ENCODE measurements at regions not wholly inside any gene's neighbourhood (a gene's known extent, or its start where the extent isn't known, plus 50 kb on each side); places are given as distances from the start of the nearest gene placed in this dataset.
"Not testable (repeated sequence)": the region's sequence is repeated elsewhere in the genome, so short reads cannot be mapped to it uniquely, and the experiment has no call there.

DNA sequence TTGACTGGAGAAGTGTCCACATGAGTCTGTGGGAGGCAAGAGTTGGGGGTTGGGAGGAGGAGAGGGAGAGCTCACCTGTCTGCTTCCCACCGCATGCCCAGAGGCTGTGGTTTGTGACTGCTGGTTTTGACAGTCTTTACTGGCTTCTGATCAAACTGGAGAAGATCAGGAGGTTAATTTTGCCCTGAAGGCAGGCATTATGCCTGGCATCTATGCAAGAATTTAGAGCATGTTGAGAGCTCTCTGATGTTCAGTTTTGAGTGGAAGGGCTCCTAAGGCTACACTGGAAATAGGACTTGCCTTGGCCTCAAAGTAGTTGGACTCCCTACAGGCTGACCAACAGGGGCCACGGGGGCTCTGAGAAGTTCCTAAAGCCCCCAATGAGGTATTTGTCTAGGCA, 101.6 kb downstream of the TLR5 start:
- Histone ChIP-seq H3K9me3 (ENCODE audit: insufficient read depth, low read depth, low read length) (no peaks in the 10 kb centered on the region; the same call in 1 of the 2 replicates), H3K27me3 (ENCODE audit: insufficient read depth, low read length, poor library complexity, severe bottlenecking) (no peaks in the 10 kb centered on the region), H3K9ac (ENCODE audit: low read depth, low read length, poor library complexity, severe bottlenecking) (no peak overlapping the region), H4K20me1 (ENCODE audit: insufficient read depth, low read length, poor library complexity, severe bottlenecking) (no peaks in the 10 kb centered on the region), H3K36me3 (ENCODE audit: insufficient read depth, low read length) (no peaks in the 10 kb centered on the region), H3K4me1 (ENCODE audit: insufficient read depth, low read length, poor library complexity, severe bottlenecking) (no peaks in the 10 kb centered on the region), H3K9me2 (replicated peaks; ENCODE audit: low read depth, low read length) (no peaks in the 10 kb centered on the region), H3F3A (ENCODE audit: low read depth) (no peaks in the 10 kb centered on the region), H2AFZ (ENCODE audit: low read length) (no peak overlapping the region), H3K79me2 (ENCODE audit: insufficient read depth, low read length) (no peaks in the 10 kb centered on the region), H3K4me2 (ENCODE audit: low read depth, low read length, poor library complexity, severe bottlenecking) (no peak overlapping the region), H3K4me3 (ENCODE audit: low read length, poor library complexity, severe bottlenecking) (no peak overlapping the region)
- TF ChIP-seq, protein P1, sequence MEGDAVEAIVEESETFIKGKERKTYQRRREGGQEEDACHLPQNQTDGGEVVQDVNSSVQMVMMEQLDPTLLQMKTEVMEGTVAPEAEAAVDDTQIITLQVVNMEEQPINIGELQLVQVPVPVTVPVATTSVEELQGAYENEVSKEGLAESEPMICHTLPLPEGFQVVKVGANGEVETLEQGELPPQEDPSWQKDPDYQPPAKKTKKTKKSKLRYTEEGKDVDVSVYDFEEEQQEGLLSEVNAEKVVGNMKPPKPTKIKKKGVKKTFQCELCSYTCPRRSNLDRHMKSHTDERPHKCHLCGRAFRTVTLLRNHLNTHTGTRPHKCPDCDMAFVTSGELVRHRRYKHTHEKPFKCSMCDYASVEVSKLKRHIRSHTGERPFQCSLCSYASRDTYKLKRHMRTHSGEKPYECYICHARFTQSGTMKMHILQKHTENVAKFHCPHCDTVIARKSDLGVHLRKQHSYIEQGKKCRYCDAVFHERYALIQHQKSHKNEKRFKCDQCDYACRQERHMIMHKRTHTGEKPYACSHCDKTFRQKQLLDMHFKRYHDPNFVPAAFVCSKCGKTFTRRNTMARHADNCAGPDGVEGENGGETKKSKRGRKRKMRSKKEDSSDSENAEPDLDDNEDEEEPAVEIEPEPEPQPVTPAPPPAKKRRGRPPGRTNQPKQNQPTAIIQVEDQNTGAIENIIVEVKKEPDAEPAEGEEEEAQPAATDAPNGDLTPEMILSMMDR (conservative IDR thresholded peaks at IDR 0.05; ENCODE audit: low read length) = no peak
- no peak for TF ChIP-seq EZH2phosphoT487 (IDR thresholded peaks at IDR 0.05; ENCODE audit: borderline replicate concordance)

DNA sequence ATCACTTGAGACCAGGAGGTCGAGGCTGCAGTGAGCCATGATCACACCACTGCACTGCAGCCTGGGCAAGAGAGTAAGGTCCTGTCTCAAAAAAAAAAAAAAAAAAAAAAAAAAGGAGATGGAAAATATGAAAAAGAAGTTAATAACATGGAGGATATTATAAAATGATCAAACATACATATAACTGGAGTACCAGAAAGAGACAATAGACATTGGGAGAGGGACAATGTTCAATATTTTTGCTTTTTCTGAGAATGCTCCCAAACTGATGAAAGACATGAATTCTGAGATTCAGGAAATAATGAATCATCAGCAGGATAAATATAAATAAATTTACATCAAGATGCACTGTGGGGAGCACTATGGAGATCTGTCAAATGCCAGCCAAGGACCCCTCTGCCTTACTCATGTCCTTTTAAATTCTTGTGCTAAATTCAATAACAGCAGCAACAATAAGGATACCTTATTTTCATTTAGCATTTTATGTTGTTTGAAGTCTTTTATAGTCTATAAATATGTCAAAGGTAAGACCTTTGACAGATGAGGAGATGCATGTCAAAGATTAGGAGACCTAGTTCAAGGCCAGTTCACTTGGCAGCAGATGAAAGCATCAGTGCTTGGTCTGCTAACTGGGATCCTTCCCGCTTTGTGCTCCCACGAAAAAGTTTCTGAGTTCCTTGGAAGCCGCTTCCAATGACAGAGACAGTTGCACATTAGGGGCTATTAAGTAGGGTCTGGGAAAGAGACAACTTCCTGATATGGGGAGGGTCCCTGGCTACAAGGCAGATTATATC, 97.7 kb downstream of the TLR5 start:
- Histone ChIP-seq H3K4me3 (ENCODE audit: low read length, poor library complexity, severe bottlenecking) (no peak overlapping the region), H2AFZ (ENCODE audit: low read length) (no peak overlapping the region), H3K9ac (ENCODE audit: low read depth, low read length, poor library complexity, severe bottlenecking) (no peak overlapping the region), H3K36me3 (ENCODE audit: insufficient read depth, low read length) (no peaks in the 10 kb centered on the region), H3K27me3 (ENCODE audit: insufficient read depth, low read length, poor library complexity, severe bottlenecking) (no peaks in the 10 kb centered on the region), H3K9me2 (replicated peaks; ENCODE audit: low read depth, low read length) (no peaks in the 10 kb centered on the region), H3K79me2 (ENCODE audit: insufficient read depth, low read length) (no peaks in the 10 kb centered on the region), H4K20me1 (ENCODE audit: insufficient read depth, low read length, poor library complexity, severe bottlenecking) (no peaks in the 10 kb centered on the region), H3F3A (ENCODE audit: low read depth) (no peaks in the 10 kb centered on the region), H3K4me2 (ENCODE audit: low read depth, low read length, poor library complexity, severe bottlenecking) (no peak overlapping the region), H3K4me1 (ENCODE audit: insufficient read depth, low read length, poor library complexity, severe bottlenecking) (no peaks in the 10 kb centered on the region), H3K9me3 (ENCODE audit: insufficient read depth, low read depth, low read length) (no peaks in the 10 kb centered on the region; the same call in 1 of the 2 replicates)
- TF ChIP-seq, protein P1 (conservative IDR thresholded peaks at IDR 0.05; ENCODE audit: low read length) = no peak
- TF ChIP-seq EZH2phosphoT487 (IDR thresholded peaks at IDR 0.05; ENCODE audit: borderline replicate concordance) = no peak

DNA sequence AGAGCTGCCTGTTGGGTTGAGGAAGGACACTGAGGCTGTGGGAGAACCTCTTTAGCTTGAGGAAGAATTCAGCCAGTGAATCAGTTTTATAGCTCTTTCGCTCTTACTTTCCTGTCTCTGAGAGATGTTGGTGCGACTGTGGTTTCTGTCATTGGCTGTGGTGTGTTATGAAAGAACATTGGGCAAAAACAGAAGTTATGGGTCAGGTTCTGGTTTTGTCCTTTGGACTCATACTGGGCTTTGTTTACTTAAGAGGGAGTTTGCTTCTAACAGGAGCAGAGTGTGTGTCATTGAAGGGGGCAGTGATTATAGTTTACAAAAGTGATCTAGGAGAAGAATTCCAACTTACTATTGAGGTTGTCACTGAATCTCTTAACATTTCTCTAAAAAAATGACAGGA, 97.0 kb downstream of the TLR5 start:
- Histone ChIP-seq H2AFZ (ENCODE audit: low read length) (no peak overlapping the region), H3K27me3 (ENCODE audit: insufficient read depth, low read length, poor library complexity, severe bottlenecking) (no peaks in the 10 kb centered on the region), H3K9me2 (replicated peaks; ENCODE audit: low read depth, low read length) (no peaks in the 10 kb centered on the region), H4K20me1 (ENCODE audit: insufficient read depth, low read length, poor library complexity, severe bottlenecking) (no peaks in the 10 kb centered on the region), H3K4me2 (ENCODE audit: low read depth, low read length, poor library complexity, severe bottlenecking) (no peak overlapping the region), H3K36me3 (ENCODE audit: insufficient read depth, low read length) (no peaks in the 10 kb centered on the region), H3K4me1 (ENCODE audit: insufficient read depth, low read length, poor library complexity, severe bottlenecking) (no peaks in the 10 kb centered on the region), H3K9me3 (ENCODE audit: insufficient read depth, low read depth, low read length) (no peaks in the 10 kb centered on the region; the same call in 1 of the 2 replicates), H3K9ac (ENCODE audit: low read depth, low read length, poor library complexity, severe bottlenecking) (no peak overlapping the region), H3K4me3 (ENCODE audit: low read length, poor library complexity, severe bottlenecking) (no peak overlapping the region), H3F3A (ENCODE audit: low read depth) (no peaks in the 10 kb centered on the region), H3K79me2 (ENCODE audit: insufficient read depth, low read length) (no peaks in the 10 kb centered on the region)
- no peak for TF ChIP-seq EZH2phosphoT487 (IDR thresholded peaks at IDR 0.05; ENCODE audit: borderline replicate concordance)
- TF ChIP-seq, protein P1 (conservative IDR thresholded peaks at IDR 0.05; ENCODE audit: low read length) = no peak

DNA sequence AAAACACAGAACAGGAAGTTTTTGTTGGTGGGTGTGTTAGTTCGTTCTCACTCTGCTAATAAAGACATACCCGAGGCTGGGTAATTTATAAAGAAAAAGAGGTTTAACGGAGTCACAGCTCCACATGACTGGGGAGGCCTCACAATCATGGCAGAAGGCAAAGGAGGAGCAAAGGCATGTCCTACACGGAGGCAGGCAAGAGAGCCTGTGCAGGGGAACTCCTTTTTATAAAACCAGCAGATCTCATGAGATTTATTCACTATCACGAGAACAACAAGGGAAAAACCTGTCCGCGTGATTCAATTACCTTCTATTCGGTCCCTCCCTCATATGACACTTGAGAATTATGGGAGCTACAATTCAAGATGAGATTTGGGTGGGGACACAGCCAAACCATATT, 96.6 kb downstream of the TLR5 start:
- not testable (repeated sequence) for H3K27me3 ChIP-seq (ENCODE audit: insufficient read depth, low read length, poor library complexity, severe bottlenecking); H3K79me2 ChIP-seq (ENCODE audit: insufficient read depth, low read length); H3K4me3 ChIP-seq (ENCODE audit: low read length, poor library complexity, severe bottlenecking); H3K4me1 ChIP-seq (ENCODE audit: insufficient read depth, low read length, poor library complexity, severe bottlenecking); H3K9ac ChIP-seq (ENCODE audit: low read depth, low read length, poor library complexity, severe bottlenecking); H3K36me3 ChIP-seq (ENCODE audit: insufficient read depth, low read length); H3F3A ChIP-seq (ENCODE audit: low read depth); H3K4me2 ChIP-seq (ENCODE audit: low read depth, low read length, poor library complexity, severe bottlenecking); H2AFZ ChIP-seq (ENCODE audit: low read length); H4K20me1 ChIP-seq (ENCODE audit: insufficient read depth, low read length, poor library complexity, severe bottlenecking); H3K9me2 ChIP-seq (replicated peaks; ENCODE audit: low read depth, low read length); H3K9me3 ChIP-seq (ENCODE audit: insufficient read depth, low read depth, low read length)

All from Loucy (cell line).